DMS53 treated with DMSO at 0.1 percent for 48 hours (cell line): ENCODE measurements at regions not wholly inside any gene's neighbourhood (a gene's known extent, or its start where the extent isn't known, plus 50 kb on each side); places are given as distances from the start of the nearest gene placed in this dataset.

Experiments used
- DNase-seq: peaks from one replicate; lab custom pipeline; 2025; ENCODE audit not compliant: unreplicated experiment; lab: John Stamatoyannopoulos, UW

DNA sequence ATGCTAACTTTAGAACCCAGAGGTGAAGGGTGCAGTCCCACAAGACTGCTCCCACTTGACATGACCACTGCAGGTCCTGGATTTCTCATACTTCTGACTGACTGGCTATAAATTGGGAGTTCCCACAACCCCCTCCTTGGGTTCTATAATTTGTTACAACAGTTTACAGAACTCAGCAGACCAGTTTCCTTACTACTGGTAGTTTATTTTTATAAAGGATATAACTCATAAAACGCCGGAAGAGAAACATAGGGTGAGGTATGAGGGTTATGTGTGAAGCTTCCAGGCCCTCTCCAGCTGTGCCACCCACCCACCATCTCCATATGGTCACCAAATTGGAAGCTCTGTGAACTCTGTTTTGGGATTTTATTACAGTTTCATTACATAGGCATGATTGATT is 839.6 kb downstream of the TSN start:
- no peak for DNase-seq

DNA sequence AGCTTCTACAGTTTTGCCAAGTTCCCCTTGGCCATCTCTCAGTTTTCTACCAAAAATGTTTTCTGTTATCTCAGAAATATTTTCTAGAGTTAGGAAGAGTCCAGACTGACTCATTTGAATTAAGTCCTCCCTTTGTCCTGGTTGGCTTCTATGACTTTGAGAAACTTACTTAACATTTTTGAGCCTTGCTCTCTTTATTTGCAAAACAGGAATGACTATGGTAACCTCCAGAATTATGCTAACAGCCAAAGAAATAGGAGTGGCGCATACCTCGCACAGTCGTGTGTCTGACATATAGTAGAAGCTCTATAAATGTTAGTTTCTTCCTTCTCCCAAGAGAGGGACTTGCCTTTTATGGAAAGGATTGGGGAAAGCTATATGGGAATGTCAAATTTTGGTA is 841.1 kb downstream of the TSN start:
- no peak for DNase-seq

GRCh38 chr2:122598784-122599183 is 843.3 kb downstream of the TSN start:
- DNase-seq = no peak

DNA sequence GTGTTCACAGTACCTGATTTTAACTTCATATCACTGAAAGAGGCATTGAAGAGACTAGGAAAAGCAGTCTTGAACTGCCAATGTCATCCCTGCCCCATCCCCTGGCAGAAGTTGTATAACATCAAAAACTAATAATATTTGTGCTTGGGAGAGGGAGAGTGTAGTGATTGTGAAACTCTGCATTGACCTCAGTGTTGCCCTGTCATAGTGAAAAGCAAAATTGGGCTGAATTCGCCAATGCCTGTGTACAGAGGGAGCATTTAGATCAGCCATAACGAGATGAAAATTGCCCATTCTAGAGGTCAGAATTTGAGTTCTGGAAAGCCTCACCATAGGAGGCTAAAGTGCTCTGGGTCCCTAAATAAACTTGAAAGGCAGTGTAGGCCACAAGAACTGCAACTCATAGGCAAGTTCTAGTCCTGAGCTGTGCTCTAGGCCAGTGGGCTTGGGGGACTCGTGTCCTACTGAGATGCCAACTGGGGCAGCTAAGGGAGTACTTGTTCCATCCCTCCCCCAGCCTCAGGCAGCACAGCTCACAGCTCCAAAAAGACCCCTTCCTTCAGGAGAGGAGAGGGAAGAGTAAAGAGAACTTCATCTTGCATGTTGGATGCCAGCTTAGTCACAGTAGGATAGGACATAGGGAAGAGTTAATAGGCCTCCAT is 855.6 kb downstream of the TSN start:
- no peak for DNase-seq

DNA sequence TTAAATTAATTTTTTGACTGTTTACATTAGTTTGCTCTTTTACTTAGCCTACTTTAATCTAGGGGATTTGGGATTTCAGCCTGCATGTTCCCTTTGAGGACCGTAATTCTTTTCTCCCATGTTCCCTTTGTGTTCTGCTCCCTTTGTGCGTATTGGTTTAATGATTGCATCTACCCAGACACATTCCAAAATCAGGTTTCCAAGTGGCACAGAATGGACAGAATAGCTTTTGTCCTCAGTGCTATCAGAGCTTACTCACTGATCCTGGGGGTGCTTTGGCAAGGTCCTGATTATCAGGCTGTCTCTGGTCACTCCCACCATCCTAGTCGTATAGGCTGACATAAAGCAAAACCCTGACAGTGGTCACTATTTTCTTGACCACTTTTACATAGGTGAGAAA is 867.5 kb downstream of the TSN start:
- DNase-seq = no peak

GRCh38 chr2:122627388-122627787 is 871.9 kb downstream of the TSN start:
- no peak for DNase-seq

DNA sequence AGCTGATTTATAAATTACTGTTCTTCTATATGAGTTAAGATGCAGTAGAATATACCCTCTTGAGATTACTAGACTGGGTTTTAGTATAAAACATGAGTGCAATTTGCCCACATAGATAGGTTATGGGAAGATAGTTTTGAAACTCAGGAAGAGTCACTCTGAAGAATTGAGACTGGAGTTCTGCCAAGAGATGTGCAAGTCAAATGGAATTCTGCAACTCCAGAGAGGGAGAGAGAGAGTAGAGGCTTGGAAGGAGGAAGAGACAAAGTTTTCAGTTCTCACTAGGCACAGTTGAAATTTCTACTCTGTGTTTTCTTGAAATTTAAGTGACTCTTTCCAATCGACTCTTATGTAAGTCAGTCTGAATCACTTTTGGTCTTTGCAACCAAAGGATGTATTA is 878.8 kb downstream of the TSN start:
- DNase-seq = peak; percentile 18

GRCh38 chr2:122634920-122635319 is 879.5 kb downstream of the TSN start:
- DNase-seq = no peak

DNA sequence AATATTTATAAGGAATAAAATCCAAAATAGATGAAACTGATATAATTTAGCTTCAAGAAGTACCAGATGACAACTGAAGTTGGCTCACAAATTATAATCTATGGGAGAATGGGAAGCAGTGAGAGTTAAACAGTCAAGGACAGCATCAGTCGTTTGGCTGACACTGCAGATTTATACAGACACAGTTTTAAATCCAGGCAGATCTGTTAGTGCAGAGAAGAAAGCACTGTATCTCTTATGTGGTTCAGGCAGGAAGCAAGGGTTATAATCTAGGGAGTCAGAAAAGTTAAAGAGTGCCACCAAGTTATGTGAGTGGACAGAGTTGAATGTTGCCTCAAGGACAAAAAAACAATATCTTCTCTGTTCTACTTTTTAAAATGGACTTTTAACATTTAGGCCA is 880.2 kb downstream of the TSN start:
- no peak for DNase-seq

DNA sequence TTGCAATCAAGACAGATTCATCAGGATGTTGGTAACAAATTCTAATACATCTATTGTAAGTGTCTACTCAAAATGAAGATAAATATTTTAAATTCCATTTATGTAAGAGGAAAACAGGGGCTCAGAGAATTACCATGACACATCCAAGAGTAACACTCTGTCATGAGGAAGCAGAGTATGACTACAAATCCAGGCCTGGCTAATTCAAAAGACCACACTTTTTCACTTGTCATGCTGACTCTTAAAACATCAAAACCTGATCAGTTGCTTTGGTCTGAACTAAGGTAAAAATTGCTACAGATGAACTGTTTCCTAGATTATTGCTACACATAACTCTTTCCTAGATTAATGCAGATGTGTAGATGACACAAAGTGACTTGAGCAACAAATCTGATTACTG is 880.6 kb downstream of the TSN start:
- DNase-seq = no peak

DNA sequence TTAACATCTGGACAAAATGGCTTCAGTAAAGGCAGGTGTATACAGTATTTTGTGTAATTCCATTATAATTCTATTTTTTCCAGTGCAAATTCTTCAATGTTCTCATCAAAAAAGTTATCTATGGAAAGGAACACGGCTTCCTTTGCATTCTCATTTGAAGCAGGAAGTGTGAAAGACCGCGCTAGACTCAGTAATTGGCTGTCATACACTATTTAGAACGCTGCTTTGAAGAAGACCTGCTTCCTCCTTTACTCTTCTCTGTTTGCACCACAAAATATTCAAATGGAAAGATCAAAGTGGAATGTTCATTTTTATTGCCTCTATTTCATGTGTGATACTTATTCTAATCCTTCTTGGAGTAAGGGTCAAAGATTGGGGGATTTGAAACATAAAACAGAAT is 883.7 kb downstream of the TSN start:
- DNase-seq = no peak

- DNase-seq = no peak
These were observed 884.3 kb downstream of the TSN start for GRCh38 chr2:122639711-122640110.

- peak; percentile 96 for DNase-seq
These were observed 888.4 kb downstream of the TSN start for GRCh38 chr2:122643725-122644329.

DNA sequence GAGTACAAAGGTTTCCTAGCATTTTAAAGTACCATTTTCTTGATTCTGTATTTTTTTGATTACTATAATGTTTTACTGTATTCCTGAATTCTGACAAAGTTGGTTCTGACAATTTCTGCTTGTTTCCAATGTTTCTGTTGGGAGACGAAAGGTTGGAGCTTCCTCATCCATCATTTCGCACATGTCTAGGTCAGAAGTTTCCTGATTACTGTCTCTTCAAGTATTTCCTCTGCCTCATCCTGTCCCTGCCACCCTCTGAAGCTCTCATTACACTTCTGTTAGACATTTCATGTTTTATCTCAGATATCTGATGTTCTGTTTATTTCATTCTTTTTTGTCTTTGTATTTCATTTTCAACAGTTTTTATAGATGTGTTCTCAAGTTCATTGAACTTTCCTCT is 895.8 kb downstream of the TSN start:
- DNase-seq = no peak

GRCh38 chr2:122651780-122652179 is 896.3 kb downstream of the TSN start:
- no peak for DNase-seq

DNA sequence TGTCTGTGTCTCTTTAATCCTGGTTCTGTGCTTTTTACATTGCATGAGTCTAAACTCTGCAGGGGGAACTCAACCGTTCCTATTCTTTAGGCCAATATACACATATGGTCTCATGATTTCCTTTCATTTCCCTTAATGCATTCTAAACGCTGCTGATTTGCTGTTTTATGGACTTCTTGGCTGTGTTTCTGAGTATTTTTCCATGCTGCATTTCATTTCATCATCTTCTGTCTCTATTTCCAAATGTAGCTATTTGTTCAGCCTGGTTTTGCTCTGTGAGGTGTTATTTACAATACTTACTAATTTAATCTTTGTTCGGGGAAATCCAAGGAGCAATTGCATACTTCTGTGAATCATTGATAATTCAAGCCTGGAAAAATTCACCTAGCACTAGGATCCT is 897.2 kb downstream of the TSN start:
- DNase-seq = no peak

DNA sequence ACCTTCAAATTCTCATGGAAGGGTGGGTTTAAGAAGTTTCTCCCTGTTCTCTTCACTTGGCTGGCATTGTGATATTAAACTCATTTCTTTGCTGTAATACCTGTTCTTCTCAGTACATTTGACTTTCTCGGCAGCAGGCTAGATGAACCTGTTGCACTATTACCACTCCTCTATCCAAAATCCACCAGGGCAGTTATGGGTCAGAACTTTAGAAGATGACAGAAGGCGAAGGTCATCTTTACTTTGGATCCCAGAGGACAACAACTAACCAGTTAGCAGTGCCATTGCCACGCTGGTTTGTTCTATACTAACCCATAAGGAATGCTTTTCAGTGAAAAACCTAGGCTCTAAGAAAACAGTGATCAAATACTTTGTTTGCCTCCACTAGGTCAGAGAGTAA is 901.0 kb downstream of the TSN start:
- DNase-seq = no peak

DNA sequence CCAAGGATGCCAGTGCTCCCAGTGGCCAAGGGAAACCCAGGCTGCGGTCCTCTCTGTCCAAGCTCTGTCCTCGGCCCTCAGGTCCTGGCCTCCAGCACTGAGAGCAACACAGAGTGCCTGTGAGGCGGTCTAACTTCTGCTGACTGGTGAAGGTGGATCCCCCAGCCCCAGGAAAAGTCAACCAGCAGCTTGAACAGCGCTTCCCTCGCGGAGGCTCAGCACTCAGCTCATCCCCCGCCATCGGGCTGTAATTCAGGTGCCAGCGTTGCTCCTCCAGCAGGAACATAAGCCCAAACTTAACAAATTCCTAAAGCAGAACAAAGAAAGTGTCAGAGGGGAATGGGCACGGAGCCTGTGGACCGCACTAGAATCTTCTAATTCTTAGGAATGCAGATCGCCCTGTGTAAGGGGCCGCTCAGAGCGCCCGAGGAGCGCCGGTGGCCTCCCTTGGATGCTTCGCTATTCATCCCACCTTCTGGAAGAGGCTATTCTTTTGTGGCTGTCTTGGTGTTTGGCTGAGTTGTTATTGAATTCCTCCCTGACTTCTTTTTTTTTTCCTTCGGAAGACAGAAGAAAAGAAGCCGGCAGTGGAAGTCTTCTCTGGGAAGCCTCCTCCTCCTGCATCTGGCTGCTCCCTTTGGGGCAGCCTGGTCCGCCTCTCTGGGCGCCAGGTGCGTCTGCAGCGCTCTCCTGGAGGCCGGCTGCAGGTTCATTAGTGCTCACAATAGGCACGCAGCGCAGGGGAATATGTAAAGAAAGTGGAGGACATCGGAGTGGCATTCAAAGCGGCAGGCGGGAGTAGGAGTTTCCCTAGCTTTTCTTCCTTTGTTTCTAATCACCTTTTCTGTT is 905.6 kb downstream of the TSN start:
- peak; percentile 69 for DNase-seq

DNA sequence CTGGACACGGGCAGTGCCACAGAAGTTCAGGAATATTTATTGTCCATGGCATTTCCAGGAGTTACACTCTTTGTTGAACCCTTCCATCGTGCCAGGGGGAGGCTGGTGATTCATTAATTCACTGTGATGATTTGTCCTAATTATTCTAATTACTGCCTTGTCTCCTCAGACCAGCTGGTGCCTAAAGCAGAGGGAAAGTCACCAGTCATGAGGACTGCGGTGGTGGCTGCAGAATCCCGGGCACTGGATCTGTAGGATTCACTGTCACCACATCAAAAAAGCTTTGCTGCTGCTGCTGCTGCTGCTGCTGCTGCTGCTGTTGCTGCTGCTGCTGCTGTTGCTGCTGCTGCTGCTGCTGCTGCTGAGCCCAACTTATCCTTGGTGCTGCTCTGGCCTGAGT is 908.2 kb downstream of the TSN start:
- DNase-seq = no peak

- DNase-seq = no peak
These were observed 914.2 kb downstream of the TSN start for GRCh38 chr2:122669627-122670026.

GRCh38 chr2:122670897-122671296 is 915.4 kb downstream of the TSN start:
- no peak for DNase-seq

- no peak for DNase-seq
These were observed 925.2 kb downstream of the TSN start for GRCh38 chr2:122680662-122681061.
